Ovary (tissue), 7 donors: ENCODE measurements at regions not wholly inside any gene's neighbourhood (a gene's known extent, or its start where the extent isn't known, plus 50 kb on each side); places are given as distances from the start of the nearest gene placed in this dataset.

ENCODE experiments used
- DNase-seq, 5 donors: peaks; one replicate each; pipeline ENCODE4 v3.0.0-alpha.2; 2019 to 2020
- H3K27ac ChIP-seq, 2 donors: fragments of 200-600 bp; one replicate each; pipeline versions ENCODE4 v1.5.1 to v1.8.0; 2019 to 2022
- H3K27me3 ChIP-seq: fragments of 200-600 bp; one replicate; pipeline ENCODE4 v1.8.0; 2022
- H3K36me3 ChIP-seq: fragments of 200-600 bp; sonication (generic); one replicate; pipeline ENCODE4 v1.5.1; 2019
- H3K4me1 ChIP-seq: one replicate; pipeline ENCODE4 v1.8.1; 2013; ENCODE audit warnings: mild to moderate bottlenecking, moderate library complexity; ENCODE audit not compliant: insufficient read depth
- H3K4me3 ChIP-seq: fragments of 200-600 bp; sonication (generic); one replicate; pipeline ENCODE4 v1.5.1; 2017
- H3K9me3 ChIP-seq, 2 donors: fragments of 200-600 bp in 1 of 2; sonication (generic) in 1 of 2; one replicate each; pipeline versions ENCODE4 v1.5.1 to v1.8.1; 2013 to 2019; ENCODE audit warnings: mild to moderate bottlenecking in 1 of 2, moderate library complexity in 1 of 2
- EP300 ChIP-seq: sonication (generic); formaldehyde crosslinking; IDR thresholded peaks from one replicate; pipeline ENCODE4 v1.6.1; 2017; ENCODE audit warnings: antibody characterized with exemption
- POLR2A ChIP-seq: fragments of 450-650 bp; IDR thresholded peaks from one replicate; pipeline ENCODE4 v1.6.1; 2017; ENCODE audit warnings: antibody characterized with exemption, mild to moderate bottlenecking, moderate library complexity
- WGBS, 3 donors: extraction: QIAGEN DNeasy Blood & Tissue Kit in 1 of 3; methylation state at CpG; one replicate each; pipeline versions ENCODE4 v1.1.5 to v1.1.7; 2013 to 2017; 5-methylcytosine and 5-hydroxymethylcytosine counted together
- intact Hi-C, 4 donors: fragments of 100-400 bp; cut with DNase I; formaldehyde crosslinking; loops; one replicate each; pipeline versions ENCODE4 v1.11.0 to v1.15.1; 2022 to 2023
- TF ChIP-seq, protein P1 (sequence below), 3 donors: fragments of 450-650 bp in 2 of 3; fragments of 200-600 bp in 1 of 3; IDR thresholded peaks; one replicate each; pipeline versions ENCODE4 v1.5.1 to v1.8.0; 2016 to 2022; ENCODE audit warnings: antibody characterized with exemption in 3 of 3, mild to moderate bottlenecking in 1 of 3
- donor health status: DM: no; HTN: no; CAD: no; lungs with moderate emphysema.
- donor health status: DM: no; HTN: no; CAD: no.
- donor health status: Bipolar disorder and iron deficiency.
- donor health status: DM: no; HTN: no; CAD: no.
- donor health status: DM: yes; HTN: yes; CAD: no.

- intact Hi-C loops = no loop called here
- no peaks in the 10 kb centered on the region for H3K9me3 ChIP-seq
- no peaks in the 10 kb centered on the region for H3K27me3 ChIP-seq
- DNase-seq = no peak
- H3K4me1 ChIP-seq = no peaks in the 10 kb centered on the region
- TF ChIP-seq EP300 = no peak
- TF ChIP-seq, protein P1, sequence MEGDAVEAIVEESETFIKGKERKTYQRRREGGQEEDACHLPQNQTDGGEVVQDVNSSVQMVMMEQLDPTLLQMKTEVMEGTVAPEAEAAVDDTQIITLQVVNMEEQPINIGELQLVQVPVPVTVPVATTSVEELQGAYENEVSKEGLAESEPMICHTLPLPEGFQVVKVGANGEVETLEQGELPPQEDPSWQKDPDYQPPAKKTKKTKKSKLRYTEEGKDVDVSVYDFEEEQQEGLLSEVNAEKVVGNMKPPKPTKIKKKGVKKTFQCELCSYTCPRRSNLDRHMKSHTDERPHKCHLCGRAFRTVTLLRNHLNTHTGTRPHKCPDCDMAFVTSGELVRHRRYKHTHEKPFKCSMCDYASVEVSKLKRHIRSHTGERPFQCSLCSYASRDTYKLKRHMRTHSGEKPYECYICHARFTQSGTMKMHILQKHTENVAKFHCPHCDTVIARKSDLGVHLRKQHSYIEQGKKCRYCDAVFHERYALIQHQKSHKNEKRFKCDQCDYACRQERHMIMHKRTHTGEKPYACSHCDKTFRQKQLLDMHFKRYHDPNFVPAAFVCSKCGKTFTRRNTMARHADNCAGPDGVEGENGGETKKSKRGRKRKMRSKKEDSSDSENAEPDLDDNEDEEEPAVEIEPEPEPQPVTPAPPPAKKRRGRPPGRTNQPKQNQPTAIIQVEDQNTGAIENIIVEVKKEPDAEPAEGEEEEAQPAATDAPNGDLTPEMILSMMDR (IDR thresholded peaks at IDR 0.05) = no peak
- no peak for TF ChIP-seq POLR2A
- H3K4me3 ChIP-seq = no peak overlapping the region
- 38 to 46% (median 39%) methylated on average over 1 of the region's 1 CpG for WGBS, 3 donors
- no peak overlapping the region for H3K27ac ChIP-seq
- no peaks in the 10 kb centered on the region for H3K36me3 ChIP-seq
Observed at GRCh38 chr3:94453864-94454263, 391.0 kb downstream of the NSUN3 start.

DNA sequence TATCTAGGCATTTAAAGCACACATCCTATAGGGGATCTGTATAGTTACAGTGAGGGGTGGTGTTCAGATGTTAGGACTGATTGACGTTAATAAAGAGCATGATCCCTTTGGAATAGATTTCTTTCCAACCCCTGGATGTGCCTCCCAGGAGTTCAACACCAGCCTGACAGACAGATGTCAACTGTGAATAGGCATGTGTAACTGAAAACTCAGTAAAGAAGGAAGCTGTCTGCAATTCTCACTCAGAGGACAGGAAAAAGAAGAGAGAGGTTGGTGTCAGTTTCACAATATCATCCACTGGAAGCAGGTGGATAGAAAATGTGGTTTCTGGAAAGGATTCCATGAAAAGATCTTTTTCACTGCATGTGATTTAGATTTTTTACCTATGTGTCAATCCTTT is 396.3 kb downstream of the NSUN3 start:
- Histone ChIP-seq H3K27me3 (no peaks in the 10 kb centered on the region), H3K36me3 (no peaks in the 10 kb centered on the region), H3K9me3 (no peaks in the 10 kb centered on the region), H3K4me3 (no peak overlapping the region), H3K27ac (no peak overlapping the region), H3K4me1 (no peaks in the 10 kb centered on the region)
- DNase-seq = no peak
- WGBS, 3 donors = 88 to 91% (median 89%) methylated on average over 1 of the region's 1 CpG
- TF ChIP-seq, protein P1 (IDR thresholded peaks at IDR 0.05) = no peak
- no peak for TF ChIP-seq POLR2A
- no peak for TF ChIP-seq EP300
- intact Hi-C loops = no loop called here

DNA sequence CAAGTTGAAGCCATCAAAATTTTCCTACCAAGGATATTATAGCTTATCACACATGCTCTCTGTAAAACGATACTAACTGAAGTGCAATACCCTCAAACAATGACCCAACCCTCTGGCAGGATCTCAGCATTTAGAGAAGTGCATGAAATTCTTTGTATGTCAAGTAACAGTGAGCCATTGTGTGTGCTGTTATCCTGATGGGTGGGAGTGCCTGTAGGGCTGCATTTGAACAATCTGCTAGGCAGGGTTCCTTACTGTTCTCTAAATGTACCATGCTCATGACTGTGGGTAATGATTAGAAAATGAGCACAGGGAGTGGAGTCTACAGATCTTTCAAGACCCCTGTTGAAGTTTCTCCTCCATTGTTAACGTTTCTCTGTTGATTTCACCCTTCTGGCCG is 398.1 kb downstream of the NSUN3 start:
- no peak for DNase-seq
- Histone ChIP-seq H3K27ac (no peak overlapping the region), H3K27me3 (no peaks in the 10 kb centered on the region), H3K9me3 (no peaks in the 10 kb centered on the region), H3K4me3 (no peak overlapping the region), H3K4me1 (no peaks in the 10 kb centered on the region), H3K36me3 (no peaks in the 10 kb centered on the region)
- intact Hi-C loops = no loop called here
- no peak for TF ChIP-seq EP300
- TF ChIP-seq, protein P1 (IDR thresholded peaks at IDR 0.05) = no peak
- TF ChIP-seq POLR2A = no peak
- WGBS, 3 donors = 64 to 71% (median 65%) methylated on average over 3 of the region's 3 CpGs

- Histone ChIP-seq H3K4me3 (no peak overlapping the region), H3K27me3 (no peaks in the 10 kb centered on the region), H3K27ac (no peak overlapping the region), H3K36me3 (no peaks in the 10 kb centered on the region), H3K4me1 (no peaks in the 10 kb centered on the region), H3K9me3 (no peaks in the 10 kb centered on the region)
- WGBS, 3 donors = 39 to 44% (median 39%) methylated on average over 2 of the region's 2 CpGs
- intact Hi-C loops = no loop called here
- no peak for DNase-seq
- no peak for TF ChIP-seq EP300
- TF ChIP-seq, protein P1 (IDR thresholded peaks at IDR 0.05) = no peak
- no peak for TF ChIP-seq POLR2A
Observed at GRCh38 chr3:94462931-94463330, 400.1 kb downstream of the NSUN3 start.

DNA sequence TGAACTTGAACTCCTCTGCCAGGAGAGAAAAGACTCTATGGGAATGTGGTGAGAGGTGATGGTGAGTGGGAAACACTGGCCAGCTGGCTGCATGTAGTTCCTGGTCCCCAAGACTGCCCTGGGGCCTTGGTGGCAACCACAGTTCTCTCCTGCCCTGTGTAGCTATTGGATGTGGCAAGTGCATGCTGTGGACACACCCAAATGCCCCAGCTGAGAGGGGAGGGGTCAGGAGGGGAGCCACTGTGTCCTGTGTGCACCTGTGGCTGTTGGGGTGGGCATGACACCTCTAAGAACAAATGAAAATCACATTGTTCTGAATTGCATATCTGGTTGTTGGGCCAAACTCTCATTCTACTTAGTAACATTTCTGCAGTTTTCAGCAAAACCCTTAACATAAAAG is 409.6 kb downstream of the NSUN3 start:
- Histone ChIP-seq H3K36me3 (no peaks in the 10 kb centered on the region), H3K4me3 (no peak overlapping the region), H3K27me3 (no peaks in the 10 kb centered on the region), H3K27ac (no peak overlapping the region), H3K4me1 (no peaks in the 10 kb centered on the region), H3K9me3 (no peaks in the 10 kb centered on the region)
- intact Hi-C loops = no loop called here
- no peak for DNase-seq
- TF ChIP-seq EP300 (no peak), POLR2A (no peak)
- TF ChIP-seq, protein P1 (IDR thresholded peaks at IDR 0.05) = no peak
